GM21529 (cell line): ENCODE measurements at regions not wholly inside any gene's neighbourhood (a gene's known extent, or its start where the extent isn't known, plus 50 kb on each side); places are given as distances from the start of the nearest gene placed in this dataset.

ENCODE experiments used
- ATAC-seq: cut with Tn5 transposase; IDR thresholded peaks from one replicate; pipeline ENCODE4 v1.9.1; 2021; ENCODE audit not compliant: unreplicated experiment

DNA sequence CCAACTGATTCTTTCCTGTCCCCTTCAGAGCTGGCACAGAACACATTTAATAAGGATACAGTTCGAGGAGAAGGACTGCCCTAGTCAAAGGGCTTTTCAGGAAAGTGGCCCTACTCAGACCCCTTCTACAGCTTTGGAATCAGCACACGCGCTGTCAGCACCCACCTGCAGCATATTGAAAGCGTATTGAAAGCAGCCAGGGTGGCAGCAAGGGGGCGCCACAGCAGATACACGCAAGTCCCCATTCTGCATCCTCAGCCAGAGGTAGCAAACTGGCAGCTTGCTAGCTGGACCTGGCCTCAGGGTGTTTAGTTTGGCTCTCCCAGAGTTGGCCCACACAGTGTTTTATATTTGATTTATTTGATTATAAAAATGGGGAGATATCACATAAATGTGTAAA is 101.0 kb upstream of the NT5C1B start:
- no peak for ATAC-seq

DNA sequence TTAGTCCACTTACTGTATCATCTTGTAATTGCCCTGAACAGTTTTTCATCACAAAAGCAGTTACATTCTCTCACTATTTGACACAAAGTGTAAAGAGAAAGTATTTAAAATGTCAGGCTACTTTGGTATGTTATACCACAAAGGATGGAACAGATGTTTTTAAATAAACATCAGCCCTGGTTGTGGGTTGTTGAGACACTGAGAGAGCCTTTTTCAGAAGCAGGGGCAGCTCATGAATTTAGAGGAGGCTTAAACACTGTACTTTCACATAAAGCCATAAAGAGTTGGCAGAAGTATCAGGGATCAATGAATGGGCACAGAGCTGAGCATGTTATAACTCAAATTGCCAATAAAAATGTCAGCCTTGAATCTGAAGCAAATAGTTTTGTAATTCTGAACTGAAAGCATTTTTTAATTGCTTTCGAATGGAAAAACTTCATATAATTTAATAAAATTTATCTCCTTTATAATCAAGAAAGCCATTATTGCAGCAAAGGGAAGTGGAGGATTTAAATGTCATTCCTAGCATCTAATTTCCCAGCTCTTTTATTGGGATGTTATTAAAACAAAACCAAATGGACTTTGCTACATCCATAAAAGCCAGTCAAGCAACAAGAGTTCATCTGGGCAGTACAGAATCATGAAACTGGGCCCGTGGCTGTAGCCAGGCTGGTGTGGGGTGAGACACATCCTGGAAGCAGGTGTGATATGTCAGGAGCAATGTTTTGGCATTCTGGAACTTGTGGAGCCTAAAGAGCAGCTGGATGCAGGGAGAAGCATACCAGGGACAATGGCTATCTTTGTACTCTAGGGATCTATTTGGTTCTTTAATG is 95.1 kb upstream of the NT5C1B start:
- ATAC-seq, result no peak

DNA sequence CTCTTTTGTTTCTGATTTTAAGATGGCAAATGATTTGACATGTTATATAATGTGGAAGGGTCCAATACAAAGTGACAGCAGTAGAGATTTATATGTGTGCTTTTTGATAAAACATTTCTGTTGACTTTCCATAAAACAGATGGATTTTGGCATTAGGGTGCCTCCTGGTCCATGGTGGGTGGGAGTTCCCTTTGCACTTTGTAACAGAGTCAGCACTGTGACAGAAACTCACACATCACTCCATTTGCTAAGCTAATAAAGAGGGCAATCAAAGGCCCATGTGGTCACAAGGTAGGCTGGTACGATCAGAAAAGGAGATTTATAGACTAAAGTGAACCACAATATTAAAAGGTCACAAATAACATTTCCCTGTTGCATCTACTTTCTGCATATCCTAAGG is 93.3 kb upstream of the NT5C1B start:
- no peak for ATAC-seq

DNA sequence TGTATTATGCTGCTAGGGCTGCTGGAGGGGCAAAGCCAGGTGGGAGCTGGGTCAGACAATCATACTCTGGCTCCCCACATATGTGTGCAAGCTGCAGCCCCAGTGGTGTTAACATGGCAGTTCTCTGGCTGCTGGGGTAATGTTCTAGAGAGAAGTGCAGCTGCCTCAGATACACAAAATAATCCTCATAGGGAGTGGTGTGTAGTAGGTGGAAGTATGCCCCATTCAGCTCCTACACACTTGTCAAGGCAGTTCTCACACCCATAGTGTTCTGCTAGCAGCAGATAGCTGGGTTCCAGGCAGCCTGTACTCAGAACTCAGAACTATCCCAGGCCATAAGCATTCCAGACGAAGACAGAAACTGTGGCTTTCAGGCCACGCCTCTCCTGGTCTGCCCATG is 87.9 kb upstream of the NT5C1B start:
- ATAC-seq, result no peak

DNA sequence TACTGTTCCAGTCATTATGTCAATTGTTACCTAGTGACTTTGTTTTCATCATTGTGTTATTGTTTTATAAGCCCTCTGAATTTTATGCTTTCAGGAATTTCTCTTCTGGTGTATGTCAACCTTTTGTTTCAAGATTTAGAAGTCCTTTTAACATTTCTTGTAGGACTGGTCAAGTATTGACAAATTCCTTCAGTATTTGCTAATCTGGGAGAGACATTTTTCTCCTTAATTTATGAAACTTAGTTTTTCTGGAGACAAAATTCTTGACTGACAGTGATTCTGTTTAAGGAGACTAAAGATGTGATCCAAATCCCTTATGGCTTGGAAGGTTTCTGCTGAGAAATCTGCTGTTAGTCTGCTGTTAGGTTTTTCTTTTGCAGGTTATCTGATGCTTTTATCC is 84.9 kb upstream of the NT5C1B start:
- ATAC-seq, result no peak

DNA sequence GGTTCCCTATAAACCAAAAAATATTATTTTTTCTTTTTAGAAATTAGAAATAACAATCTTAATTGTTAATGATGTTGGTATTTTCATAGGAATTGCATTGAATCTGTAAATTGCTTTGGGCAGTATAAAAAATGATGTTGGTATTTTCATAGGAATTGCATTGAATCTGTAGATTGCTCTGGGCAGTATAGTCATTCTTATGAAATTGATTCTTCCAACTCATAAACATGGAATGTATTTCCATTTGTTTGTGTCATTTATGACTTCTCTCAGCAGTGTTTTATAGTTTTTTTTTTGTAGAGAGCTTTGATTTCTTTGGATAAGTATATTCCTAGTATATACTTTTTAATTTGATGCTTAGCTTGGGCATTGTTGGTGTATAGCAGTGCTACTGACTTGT is 82.0 kb upstream of the NT5C1B start:
- ATAC-seq, result no peak

DNA sequence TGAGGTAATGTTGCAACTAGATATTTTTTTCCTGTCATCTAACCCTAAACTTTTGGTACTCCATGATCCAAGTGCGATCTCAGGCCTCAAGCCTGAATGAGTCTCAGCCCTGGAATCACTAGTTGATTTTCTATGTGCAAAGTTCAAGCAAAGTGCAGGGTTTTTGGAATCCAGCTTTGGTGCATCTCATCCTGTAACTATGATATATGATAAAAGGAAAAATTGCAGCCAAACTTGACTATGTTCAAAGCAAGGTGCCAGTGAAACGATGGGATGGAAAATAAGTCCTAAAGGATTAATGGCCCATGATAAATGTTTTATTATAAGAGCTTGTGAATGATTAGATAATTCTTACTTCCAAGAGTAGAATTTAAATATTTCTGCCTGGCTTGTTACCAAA is 78.9 kb upstream of the NT5C1B start:
- no peak for ATAC-seq

DNA sequence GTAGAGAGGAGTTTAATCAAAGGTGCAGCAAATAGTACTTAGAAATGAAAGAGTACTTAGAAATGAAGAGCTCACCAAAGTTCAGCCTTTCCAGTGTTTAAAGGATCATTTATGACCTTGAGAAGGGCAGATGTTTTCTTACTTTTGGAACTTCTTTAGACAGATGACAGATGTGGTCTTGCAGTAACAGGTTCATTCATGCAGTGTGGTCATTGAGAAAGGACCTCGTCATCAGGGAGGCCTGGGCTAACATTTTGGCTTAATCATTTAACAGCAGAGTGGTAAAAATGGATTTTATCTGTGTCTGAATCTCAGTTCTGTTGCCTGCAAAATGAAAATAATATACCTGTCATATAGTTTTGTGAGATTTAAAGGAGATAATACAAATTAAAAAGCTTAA is 75.1 kb upstream of the NT5C1B start:
- no peak for ATAC-seq

DNA sequence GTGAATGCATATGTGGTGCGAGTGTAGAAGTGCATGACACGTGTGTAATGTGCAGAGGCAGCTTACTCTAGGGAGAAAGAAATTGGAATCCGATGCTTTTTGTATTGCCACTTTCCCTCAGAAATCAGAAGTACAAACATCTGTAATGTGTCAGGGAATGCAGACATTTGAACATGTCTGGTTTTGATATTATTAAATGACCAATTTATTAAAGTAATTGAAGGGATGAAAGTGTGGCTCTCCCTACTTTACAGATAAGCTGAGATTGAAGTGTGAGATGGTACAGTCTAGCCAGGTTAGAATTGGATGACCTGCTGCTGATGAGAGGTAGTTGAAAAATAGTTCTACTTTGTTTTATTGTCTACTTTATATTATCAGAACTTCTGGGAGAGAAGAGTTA is 74.5 kb upstream of the NT5C1B start:
- no peak for ATAC-seq

DNA sequence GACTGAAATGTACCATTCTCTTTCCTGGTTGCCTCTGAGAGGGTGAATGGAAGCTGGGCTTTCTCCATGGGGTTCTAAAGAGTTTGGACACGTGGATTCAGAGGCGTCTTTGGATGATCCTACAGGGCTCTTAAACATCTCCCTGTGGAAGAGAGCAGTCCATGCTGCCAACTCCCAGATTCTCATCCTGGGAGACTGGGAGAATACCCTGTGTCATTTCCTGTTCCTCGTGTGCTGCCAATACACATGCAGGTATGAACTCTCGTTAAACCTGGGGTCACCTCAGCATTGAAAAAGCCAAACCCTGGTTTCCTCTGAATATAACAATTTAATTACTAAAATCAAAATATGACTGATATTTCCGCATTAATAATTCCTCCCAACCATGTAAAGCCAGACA is 73.3 kb upstream of the NT5C1B start:
- no peak for ATAC-seq

DNA sequence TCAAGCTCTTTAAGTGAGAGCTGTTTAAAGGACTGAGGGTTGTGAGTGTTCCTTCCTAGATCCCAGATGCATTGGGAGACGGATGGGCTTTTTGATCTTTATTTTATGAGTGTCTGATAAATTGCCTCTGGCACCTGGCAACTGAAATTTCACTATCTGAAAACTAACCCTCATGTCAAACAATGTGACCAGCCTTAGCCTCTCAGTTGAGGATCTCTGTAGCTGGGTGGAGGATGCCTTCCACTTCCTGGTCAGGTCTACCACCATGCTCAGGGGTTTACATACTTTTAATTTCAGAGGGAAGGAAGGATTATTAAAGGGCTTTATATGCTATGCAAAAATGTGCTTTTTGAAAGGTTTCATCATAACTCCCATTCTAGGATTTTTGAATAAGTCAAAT is 70.5 kb upstream of the NT5C1B start:
- no peak for ATAC-seq

DNA sequence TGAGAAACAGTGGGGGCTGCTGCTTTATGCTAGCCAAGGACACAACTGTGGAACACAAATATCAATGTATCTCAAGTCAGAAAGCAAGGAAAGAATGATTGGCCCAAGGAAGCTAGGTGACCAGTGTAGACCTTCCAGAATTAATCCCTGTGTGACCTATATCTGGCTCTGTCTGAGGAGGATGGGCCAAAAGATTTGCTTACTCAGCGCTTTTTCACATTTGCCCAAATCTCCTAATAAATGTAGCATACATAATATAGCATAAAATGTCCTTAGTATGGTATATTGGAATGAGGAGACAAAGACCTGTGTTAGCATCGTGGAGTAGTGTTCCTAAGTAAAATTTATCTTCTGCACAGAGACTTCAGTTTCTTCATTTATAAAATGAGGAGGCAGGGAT is 66.7 kb upstream of the NT5C1B start:
- ATAC-seq, result no peak

DNA sequence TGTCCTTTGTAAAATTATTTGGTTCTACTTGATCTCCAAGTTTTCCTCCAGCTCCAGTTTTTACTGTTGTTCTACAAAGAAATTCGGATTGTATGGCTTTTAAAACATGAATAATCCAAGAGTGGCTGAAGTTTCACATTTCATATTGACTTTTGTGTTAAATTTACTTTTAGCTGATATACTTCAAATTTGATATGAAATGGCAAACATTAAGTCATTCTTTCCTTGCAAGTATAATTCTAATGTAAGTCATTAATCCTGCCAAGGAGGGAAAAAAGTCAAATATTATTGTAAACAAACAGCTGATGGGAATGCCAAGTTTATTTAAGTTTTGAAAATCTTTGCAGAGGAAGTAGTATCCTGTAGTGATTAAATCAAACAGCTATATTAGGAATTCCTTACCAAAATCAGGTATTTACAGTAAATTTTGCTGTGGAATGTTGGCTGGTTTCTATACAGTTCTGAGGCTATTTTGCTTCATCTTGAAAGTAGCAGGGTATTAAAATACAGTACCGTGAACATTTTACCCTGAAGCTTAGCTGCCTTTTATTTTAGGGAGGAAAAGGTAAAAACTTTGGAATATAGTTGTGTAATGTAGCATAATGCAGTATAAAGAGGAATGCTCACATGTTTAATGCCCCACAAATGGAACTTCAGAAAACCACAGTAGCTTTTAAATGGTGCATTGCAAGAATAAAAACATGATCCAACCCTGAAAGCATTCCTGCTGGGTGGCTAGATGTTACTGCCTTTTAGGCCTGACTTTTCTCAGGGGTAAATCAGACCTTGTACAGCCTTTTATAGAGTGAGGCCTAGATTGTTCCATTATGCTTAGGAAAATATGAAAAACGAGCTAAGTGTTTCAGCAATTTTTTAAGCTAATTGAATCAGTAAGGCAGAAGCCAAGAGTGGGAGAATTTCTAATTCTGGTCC is 62.7 kb upstream of the NT5C1B start:
- no peak for ATAC-seq

DNA sequence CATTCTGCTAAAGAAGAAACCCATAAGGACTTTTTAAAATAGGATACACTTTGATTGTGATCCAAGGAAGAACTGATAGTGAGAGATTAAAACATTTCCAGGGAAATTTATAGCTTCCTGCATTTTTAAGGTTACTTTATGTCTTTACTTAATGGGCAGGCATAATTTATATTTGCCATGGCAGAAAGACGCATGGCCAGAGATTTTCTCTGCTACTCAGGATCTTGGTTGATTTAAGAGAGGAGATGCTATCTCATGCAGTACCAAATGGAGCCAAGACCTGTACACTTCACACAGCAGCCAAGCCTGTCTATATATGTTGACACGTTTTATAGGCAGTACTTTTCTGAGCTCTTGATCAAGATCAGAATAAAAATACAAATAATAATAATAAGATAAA is 60.9 kb upstream of the NT5C1B start:
- ATAC-seq, result no peak

DNA sequence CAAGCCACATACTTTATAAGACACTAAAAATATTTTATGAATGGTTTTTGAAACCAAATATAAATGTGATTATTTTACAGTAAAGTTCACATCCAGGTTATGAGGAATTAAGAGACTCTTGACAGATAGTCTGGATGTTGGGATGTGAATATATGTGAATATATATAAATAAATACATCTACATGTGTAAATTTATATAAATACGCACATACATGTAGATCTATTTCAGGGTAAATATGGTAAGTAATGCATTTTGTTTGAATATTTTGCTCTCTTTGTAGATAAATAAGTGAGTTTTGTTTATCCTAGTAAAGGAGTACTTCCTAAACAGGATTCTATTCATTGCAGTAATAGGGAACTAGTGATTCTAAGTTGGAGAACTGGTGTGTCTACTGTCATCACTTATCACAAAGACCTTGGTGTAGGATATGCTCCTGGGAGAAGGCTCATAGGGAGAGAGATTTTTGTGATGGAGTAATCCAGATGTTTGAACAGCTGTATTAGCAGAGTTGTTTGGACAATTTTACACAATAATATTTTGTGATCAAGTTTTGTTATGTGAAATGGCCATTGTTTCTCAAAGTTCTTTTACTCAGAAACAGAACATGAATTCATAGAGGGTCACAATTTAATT is 60.2 kb upstream of the NT5C1B start:
- no peak for ATAC-seq

DNA sequence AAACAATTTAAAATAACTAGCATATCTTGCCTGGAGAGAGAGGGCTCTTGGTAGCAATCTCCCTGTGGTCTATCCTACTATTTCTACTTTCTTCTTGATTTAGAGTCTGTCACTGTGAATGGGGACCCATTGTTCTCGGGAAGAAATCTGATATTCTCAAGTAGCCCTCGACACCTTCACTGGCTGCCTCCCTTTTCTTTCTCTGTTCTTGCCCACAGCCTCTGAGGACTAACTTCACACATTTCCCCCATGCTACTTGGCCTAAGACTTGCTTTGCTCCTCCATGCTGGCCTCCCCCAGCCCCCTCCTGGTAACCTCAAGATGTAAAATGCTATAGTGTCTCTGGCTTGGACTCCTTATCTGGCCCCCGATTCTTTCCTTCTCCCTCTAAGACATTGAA is 58.8 kb upstream of the NT5C1B start:
- ATAC-seq, result no peak

DNA sequence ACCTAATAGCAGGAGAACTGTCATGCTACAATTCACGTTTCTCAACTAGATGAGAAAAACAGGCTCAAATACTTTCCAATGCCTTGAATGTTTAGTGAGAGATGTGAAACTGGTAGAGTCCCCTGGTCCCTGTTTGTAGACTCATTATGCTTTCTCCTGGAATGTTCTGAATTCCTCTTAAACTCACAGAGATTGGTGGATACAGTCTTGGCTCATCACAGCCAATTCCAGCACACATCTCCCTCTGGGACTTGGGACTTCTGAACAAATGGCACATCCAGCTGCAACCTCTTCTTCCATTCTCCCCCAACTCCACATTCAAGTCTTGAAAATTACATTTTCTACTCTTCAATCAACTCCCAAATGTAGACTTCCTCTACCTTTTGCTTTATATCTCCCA is 58.4 kb upstream of the NT5C1B start:
- ATAC-seq, result no peak

DNA sequence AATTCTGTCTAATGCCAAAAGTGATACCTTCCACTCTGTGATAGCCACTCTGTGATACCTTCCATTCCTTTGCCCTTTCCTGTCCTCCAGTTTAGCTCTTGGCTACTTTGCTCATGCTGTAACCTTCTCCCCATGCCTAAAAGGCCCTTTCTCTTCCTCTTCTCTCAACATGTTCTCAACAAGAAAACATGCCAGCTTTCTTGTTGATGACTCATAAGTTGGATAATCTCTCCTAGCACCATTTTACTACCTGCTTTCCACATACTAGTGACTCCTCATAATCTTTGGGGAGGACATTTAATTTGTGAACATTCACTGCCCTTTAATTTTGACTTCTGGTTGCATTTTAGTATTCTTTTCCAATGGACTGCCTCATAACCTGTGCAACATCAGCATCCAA is 55.9 kb upstream of the NT5C1B start:
- no peak for ATAC-seq

DNA sequence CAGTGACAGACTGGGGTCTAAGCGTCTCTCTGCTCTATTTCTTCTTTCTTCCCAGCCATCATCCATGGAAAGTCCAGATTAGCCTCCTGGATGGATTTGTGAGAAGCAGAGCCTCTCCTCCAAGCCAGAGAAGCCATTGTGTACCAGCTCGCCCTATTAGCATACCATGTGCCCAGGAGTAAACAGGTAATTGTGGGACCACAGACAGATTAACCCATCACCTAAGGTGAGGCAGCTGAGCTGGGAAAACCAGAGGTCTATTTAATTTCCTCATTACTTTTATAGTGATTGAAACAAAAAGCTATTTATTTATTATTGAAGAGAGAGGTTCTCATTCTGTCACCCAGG is 54.7 kb upstream of the NT5C1B start:
- ATAC-seq, result no peak

DNA sequence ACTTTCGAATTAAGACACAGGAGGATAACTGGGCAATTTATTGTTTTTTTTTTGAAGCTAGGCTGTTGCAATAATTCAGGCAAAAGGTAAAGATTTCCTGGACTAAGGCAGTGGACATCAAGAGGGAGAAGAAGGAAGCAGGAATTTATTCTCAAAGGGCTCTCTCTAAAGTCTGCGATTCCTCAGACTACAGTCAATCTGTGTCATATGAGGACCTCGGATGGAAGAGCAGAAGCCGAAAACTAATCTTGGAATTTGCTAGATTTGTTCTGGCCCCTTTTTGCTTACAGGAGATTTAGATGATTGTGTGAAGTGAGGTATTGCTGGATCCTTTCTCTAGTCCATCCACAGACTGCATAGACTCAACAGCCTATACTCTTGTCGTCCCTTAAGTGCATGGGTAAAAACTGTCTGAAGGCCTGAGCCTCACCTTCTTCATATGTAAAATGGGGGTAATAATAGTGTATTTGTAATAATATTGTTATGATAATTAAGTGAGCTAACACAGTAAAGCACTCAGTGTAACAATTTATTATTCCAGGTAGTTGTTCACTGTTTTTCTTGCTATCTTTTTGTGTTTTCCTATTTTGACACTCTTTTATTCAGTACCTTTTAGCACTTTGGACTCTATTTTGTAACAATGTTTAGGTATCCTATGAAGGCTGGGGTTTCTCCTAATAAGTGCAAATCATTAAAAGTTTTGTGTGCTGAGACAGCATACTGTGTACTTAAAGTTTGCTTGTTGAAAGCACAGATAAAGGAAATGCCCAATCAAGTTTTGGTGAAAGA is 54.2 kb upstream of the NT5C1B start:
- ATAC-seq, result no peak

DNA sequence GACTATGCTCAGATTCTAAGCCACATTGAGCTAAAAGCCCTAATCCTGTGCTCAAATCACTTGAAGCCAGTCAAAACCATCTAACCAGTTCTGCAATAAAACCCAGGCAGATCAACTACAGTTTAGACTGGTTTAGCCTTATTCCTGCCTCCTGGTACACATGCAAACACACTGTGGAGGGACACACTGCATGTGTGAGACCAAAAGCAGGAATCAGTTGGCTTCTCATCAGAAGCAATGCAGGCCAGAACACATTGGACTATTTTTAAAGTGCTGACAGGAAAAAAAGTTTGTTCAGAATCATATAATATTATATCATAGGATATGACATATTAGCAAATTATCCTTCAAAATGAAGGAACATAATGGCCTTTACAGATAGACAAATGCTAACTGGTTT is 52.5 kb upstream of the NT5C1B start:
- no peak for ATAC-seq
